DND-41 (cell line): ENCODE measurements at regions not wholly inside any gene's neighbourhood (a gene's known extent, or its start where the extent isn't known, plus 50 kb on each side); places are given as distances from the start of the nearest gene placed in this dataset.

Experiments used
- EZH2 ChIP-seq: IDR thresholded peaks from 3 replicates; pipeline ENCODE4 v1.6.1; 2012; ENCODE audit warnings: borderline replicate concordance, low read depth, mild to moderate bottlenecking, moderate library complexity, low read length, inconsistent platforms; ENCODE audit not compliant: severe bottlenecking
- TF ChIP-seq, protein P1 (sequence below): IDR thresholded peaks from 2 replicates; pipeline ENCODE4 v1.5.1; 2012; ENCODE audit warnings: borderline replicate concordance, low read length, moderate library complexity, mild to moderate bottlenecking; ENCODE audit not compliant: poor library complexity, severe bottlenecking; ENCODE audit errors: extremely low read depth

DNA sequence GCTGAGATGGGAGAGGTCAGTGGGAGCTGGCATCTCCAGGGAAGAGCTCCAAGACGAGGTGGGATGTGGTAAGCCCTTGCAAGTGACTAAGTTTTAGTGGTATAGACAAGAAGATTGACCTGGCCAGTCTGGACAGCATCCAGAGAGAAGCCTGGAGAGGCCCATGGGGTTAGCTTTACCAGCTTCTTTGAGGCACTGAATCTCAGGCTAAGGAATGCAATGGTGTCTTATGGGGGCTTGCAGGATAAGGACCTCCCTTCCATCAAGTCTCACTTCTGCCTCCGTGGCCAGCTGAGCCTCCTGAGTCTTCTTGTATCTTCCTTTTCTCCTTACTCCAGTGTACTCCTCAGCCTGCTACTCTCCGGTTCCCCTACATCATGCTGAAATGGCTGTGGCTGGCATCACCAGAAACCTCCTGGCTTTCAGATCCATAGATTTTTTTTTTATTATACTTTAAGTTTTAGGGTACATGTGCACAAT is 56.5 kb upstream of the JADE2 start:
- TF ChIP-seq, protein P1, sequence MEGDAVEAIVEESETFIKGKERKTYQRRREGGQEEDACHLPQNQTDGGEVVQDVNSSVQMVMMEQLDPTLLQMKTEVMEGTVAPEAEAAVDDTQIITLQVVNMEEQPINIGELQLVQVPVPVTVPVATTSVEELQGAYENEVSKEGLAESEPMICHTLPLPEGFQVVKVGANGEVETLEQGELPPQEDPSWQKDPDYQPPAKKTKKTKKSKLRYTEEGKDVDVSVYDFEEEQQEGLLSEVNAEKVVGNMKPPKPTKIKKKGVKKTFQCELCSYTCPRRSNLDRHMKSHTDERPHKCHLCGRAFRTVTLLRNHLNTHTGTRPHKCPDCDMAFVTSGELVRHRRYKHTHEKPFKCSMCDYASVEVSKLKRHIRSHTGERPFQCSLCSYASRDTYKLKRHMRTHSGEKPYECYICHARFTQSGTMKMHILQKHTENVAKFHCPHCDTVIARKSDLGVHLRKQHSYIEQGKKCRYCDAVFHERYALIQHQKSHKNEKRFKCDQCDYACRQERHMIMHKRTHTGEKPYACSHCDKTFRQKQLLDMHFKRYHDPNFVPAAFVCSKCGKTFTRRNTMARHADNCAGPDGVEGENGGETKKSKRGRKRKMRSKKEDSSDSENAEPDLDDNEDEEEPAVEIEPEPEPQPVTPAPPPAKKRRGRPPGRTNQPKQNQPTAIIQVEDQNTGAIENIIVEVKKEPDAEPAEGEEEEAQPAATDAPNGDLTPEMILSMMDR = no peak
- TF ChIP-seq EZH2 = no peak
